K562 (cell line): ENCODE measurements at regions not wholly inside any gene's neighbourhood (a gene's known extent, or its start where the extent isn't known, plus 50 kb on each side); places are given as distances from the start of the nearest gene placed in this dataset.

Source experiments
- ATAC-seq: fragments of 200-7000 bp; cut with Tn5 transposase; 3 replicates; pipeline ENCODE4 v1.9.1; 2020; ENCODE audit warnings: moderate library complexity
- BruUV-seq: library from RNA; stranded (reverse); fragments of 400-500 nt; replicated peaks from 2 replicates; lab custom pipeline; 2021; lab: Mats Ljungman, UMichigan
- CTCF ChIA-PET: fragments of 300-600 bp; formaldehyde crosslinking; extraction: SDS; loops from one replicate; lab custom pipeline; 2021; ENCODE audit warnings: low intra/inter-chr PET ratio; lab: Yijun Ruan, JAX
- POLR2A ChIA-PET: fragments of 300-600, 350-650 bp; sonication (Branson Sonifier 250); formaldehyde crosslinking; extraction: SDS; loops from one replicate; lab custom pipeline; 2021; ENCODE audit warnings: antibody characterized with exemption, inconsistent platforms; lab: Yijun Ruan, JAX
- DNase-seq, 4 experiments: peaks; one replicate each; pipeline versions ENCODE4 v3.0.0 to v3.0.0-alpha.2; 2011 to 2018; ENCODE audit warnings: low spot score in 3 of 4, mixed read lengths in 3 of 4; ENCODE audit errors: extremely low read depth in 1 of 4
- FAIRE-seq: peaks from 2 replicates; lab custom pipeline; 2011; peaks lifted over from hg19 to GRCh38; lab: Jason Lieb, UNC
- H2AFZ ChIP-seq: 2 replicates; pipeline ENCODE4 v1.6.0; 2011; ENCODE audit warnings: low read depth, low read length, control low read depth, inconsistent platforms
- H3K27ac ChIP-seq: fragments of 200-600 bp; 3 replicates; pipeline ENCODE4 v1.8.0; 2011; ENCODE audit warnings: low read depth, mild to moderate bottlenecking, control low read depth, inconsistent platforms, low read length, moderate library complexity, mixed read lengths; ENCODE audit errors: extremely low read depth
- H3K27me3 ChIP-seq, 2 experiments: fragments of 300-600 bp in 1 of 2; 2 replicates in 1 of 2; 3 replicates in 1 of 2; pipeline versions ENCODE4 v1.6.0 to v1.8.0; 2011; ENCODE audit warnings: inconsistent platforms in 2 of 2, low read length in 2 of 2, mild to moderate bottlenecking in 1 of 2, mixed read lengths in 1 of 2, moderate library complexity in 1 of 2; ENCODE audit not compliant: control insufficient read depth in 2 of 2, insufficient read depth in 2 of 2
- H3K36me3 ChIP-seq: fragments of 300-600 bp; 3 replicates; pipeline ENCODE4 v1.8.0; 2011; ENCODE audit warnings: mild to moderate bottlenecking, low read length, inconsistent platforms; ENCODE audit not compliant: control insufficient read depth, insufficient read depth
- H3K4me1 ChIP-seq, 2 experiments: fragments of 200-600 bp in 1 of 2; replicated peaks in 1 of 2; 2 replicates in 1 of 2; 3 replicates in 1 of 2; pipeline versions ENCODE4 v1.5.1 to v1.8.0; 2011; ENCODE audit warnings: inconsistent platforms in 2 of 2, low read length in 2 of 2, mild to moderate bottlenecking in 1 of 2, mixed read lengths in 1 of 2, moderate library complexity in 1 of 2; ENCODE audit not compliant: control insufficient read depth in 2 of 2, insufficient read depth in 2 of 2
- H3K4me2 ChIP-seq: 2 replicates; pipeline ENCODE4 v1.6.1; 2011; ENCODE audit warnings: low read length, control low read depth, inconsistent platforms, mixed read lengths; ENCODE audit not compliant: insufficient read depth
- H3K4me3 ChIP-seq: fragments of 200-600 bp; sonication (generic), shearing (Covaris generic); 2 replicates; pipeline ENCODE4 v1.5.1; 2016; ENCODE audit warnings: control low read depth, inconsistent platforms
- H3K79me2 ChIP-seq: fragments of 200-600 bp; 3 replicates; pipeline ENCODE4 v1.8.0; 2011; ENCODE audit warnings: low read length, inconsistent platforms; ENCODE audit not compliant: control insufficient read depth, insufficient read depth
- H3K9ac ChIP-seq, 2 experiments: 2 replicates each; pipeline versions ENCODE4 v1.6.0 to v1.6.1; 2011; ENCODE audit warnings: low read depth in 2 of 2, low read length in 2 of 2, control low read depth in 1 of 2, inconsistent platforms in 1 of 2, mild to moderate bottlenecking in 1 of 2, mixed read lengths in 1 of 2; ENCODE audit not compliant: insufficient read depth in 1 of 2
- H3K9me1 ChIP-seq: one replicate; pipeline ENCODE4 v1.6.0; 2011; ENCODE audit warnings: inconsistent platforms, mild to moderate bottlenecking, low read length, moderate library complexity; ENCODE audit not compliant: control insufficient read depth, insufficient read depth
- H3K9me3 ChIP-seq: replicated peaks from 2 replicates; pipeline ENCODE4 v1.5.1; 2011; ENCODE audit warnings: low read depth, low read length, inconsistent platforms; ENCODE audit not compliant: control insufficient read depth, insufficient read depth
- H4K20me1 ChIP-seq: replicated peaks from 2 replicates; pipeline ENCODE4 v1.6.1; 2011; ENCODE audit warnings: low read length, inconsistent platforms, mixed read lengths; ENCODE audit not compliant: control insufficient read depth, insufficient read depth
- CGGBP1 ChIP-seq: fragments of 250-450 bp; sonication (Bioruptor Pico); IDR thresholded peaks from 2 replicates; pipeline ENCODE4 v1.9.0; 2021; ENCODE audit warnings: mild to moderate bottlenecking
- FOXP1 ChIP-seq: sonication (generic); formaldehyde crosslinking; IDR thresholded peaks from 2 replicates; pipeline ENCODE4 v1.8.0; 2022; ENCODE audit warnings: mild to moderate bottlenecking, missing genetic modification reagents
- NCOR1 ChIP-seq: fragments of 450-650 bp; IDR thresholded peaks from 2 replicates; pipeline ENCODE4 v1.6.1; 2016; ENCODE audit warnings: mild to moderate bottlenecking, moderate library complexity
- NFYB ChIP-seq: IDR thresholded peaks from 2 replicates; pipeline ENCODE4 v1.6.1; 2011; ENCODE audit warnings: mild to moderate bottlenecking, moderate library complexity; ENCODE audit not compliant: insufficient read length; ENCODE audit errors: extremely low read depth
- RB1 ChIP-seq: fragments of 450-650 bp; IDR thresholded peaks from 2 replicates; pipeline ENCODE4 v1.6.1; 2017; ENCODE audit warnings: low read depth, mild to moderate bottlenecking
- TAF7 ChIP-seq: fragments of 450-650 bp; IDR thresholded peaks from 2 replicates; pipeline ENCODE4 v1.6.1; 2016; ENCODE audit warnings: missing genetic modification characterization, missing compliant biosample characterization
- TBL1XR1 ChIP-seq, 2 experiments: IDR thresholded peaks; 2 replicates each; pipeline ENCODE4 v1.6.1; 2012; ENCODE audit warnings: improper control_type of control experiment in 2 of 2, low read length in 2 of 2, mild to moderate bottlenecking in 1 of 2
- ZNF146 ChIP-seq: IDR thresholded peaks from one replicate; pipeline ENCODE4 v1.6.1; 2018; ENCODE audit warnings: missing compliant biosample characterization; ENCODE audit not compliant: unreplicated experiment
- ZNF717 ChIP-seq: fragments of 250-450 bp; sonication (Bioruptor Pico); IDR thresholded peaks from 2 replicates; pipeline ENCODE4 v1.5.0; 2021
- WGBS: fragments of 100-300 bp; shearing (Covaris generic); methylation state at CpG from one replicate; pipeline ENCODE4 v1.1.6; 2016; ENCODE audit warnings: low coverage, mixed read lengths; ENCODE audit not compliant: insufficient coverage; ENCODE audit errors: missing lambda C conversion rate; 5-methylcytosine and 5-hydroxymethylcytosine counted together
- in situ Hi-C: fragments of 300-500 bp; cut with MboI; formaldehyde crosslinking; loops from 4 replicates; pipeline ENCODE4 v1.15.0; 2018; ENCODE audit warnings: inconsistent platforms, mixed read lengths
- intact Hi-C: fragments of 100-400 bp; cut with micrococcal nuclease; formaldehyde crosslinking; loops from 2 replicates; pipeline ENCODE4 v1.14.2; 2022
- TF ChIP-seq, protein P1 (sequence below): sonication (generic); formaldehyde crosslinking; IDR thresholded peaks from 2 replicates; pipeline ENCODE4 v1.9.0; 2022; ENCODE audit warnings: mild to moderate bottlenecking, missing genetic modification reagents

- Histone ChIP-seq H2AFZ (no peak overlapping the region), H3K4me1 (no peaks in the 10 kb centered on the region), H3K79me2 (no peaks in the 10 kb centered on the region), H3K27ac (no peak overlapping the region), H3K36me3 (no peaks in the 10 kb centered on the region), H3K9ac (no peak overlapping the region), H4K20me1 (no peaks in the 10 kb centered on the region), H3K9me1 (no peaks in the 10 kb centered on the region), H3K4me3 (no peak overlapping the region), H3K27me3 (no peaks in the 10 kb centered on the region), H3K4me2 (no peak overlapping the region), H3K9me3 (no peaks in the 10 kb centered on the region)
- ChIA-PET POLR2A (no interaction called here), CTCF (no interaction called here)
- WGBS, result 4% methylated on average over 7 of the region's 7 CpGs
- ATAC-seq, result no peak
- DNase-seq, result no peak
- intact Hi-C loops (no loop called here), in situ Hi-C loops (no loop called here)
- no TSS peak for BruUV-seq
- no peak for FAIRE-seq
- TF ChIP-seq FOXP1 (CRISPR knock-in tag) (no peak), NFYB (no peak), RB1 (no peak), TBL1XR1 (IDR thresholded peaks at IDR 0.05; ENCODE audit: low read length in 2 of 2) (no peak), TAF7 (tag) (no peak), CGGBP1 (no peak), ZNF146 (CRISPR knock-in tag) (no peak), NCOR1 (no peak), ZNF717 (CRISPR knock-in tag) (no peak)
- TF ChIP-seq, protein P1, sequence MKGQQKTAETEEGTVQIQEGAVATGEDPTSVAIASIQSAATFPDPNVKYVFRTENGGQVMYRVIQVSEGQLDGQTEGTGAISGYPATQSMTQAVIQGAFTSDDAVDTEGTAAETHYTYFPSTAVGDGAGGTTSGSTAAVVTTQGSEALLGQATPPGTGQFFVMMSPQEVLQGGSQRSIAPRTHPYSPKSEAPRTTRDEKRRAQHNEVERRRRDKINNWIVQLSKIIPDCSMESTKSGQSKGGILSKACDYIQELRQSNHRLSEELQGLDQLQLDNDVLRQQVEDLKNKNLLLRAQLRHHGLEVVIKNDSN (CRISPR knock-in tag), result no peak
These were observed 553.2 kb upstream of the FAT1 start for GRCh38 chr4:187276736-187277408.
